Aorta (tissue), 5 donors: ENCODE measurements at regions not wholly inside any gene's neighbourhood (a gene's known extent, or its start where the extent isn't known, plus 50 kb on each side); places are given as distances from the start of the nearest gene placed in this dataset.
A peak's percentile ranks its signal among the peaks of the same experiment; 100 is the strongest.
"Not testable (repeated sequence)": the region's sequence is repeated elsewhere in the genome, so short reads cannot be mapped to it uniquely, and the experiment has no call there.

Experiments
- ATAC-seq: fragments of 200-7000 bp; cut with Tn5 transposase; one replicate; pipeline ENCODE4 v1.9.1; 2022; ENCODE audit warnings: moderate library complexity; ENCODE audit not compliant: low FRiP score
- DNase-seq, 2 donors: peaks; one replicate each; pipeline ENCODE4 v3.0.0-alpha.2; 2020
- H3K27ac ChIP-seq, 2 donors: one replicate each; pipeline ENCODE4 v1.5.1; 2013; ENCODE audit warnings: low read length in 2 of 2, mild to moderate bottlenecking in 2 of 2, moderate library complexity in 2 of 2, control low read depth in 1 of 2, inconsistent platforms in 1 of 2, low read depth in 1 of 2
- H3K27me3 ChIP-seq, 2 donors: one replicate each; pipeline ENCODE4 v1.6.1; 2013; ENCODE audit warnings: control low read depth in 1 of 2, low read length in 1 of 2, mild to moderate bottlenecking in 1 of 2, moderate library complexity in 1 of 2; ENCODE audit not compliant: insufficient read depth in 2 of 2, control insufficient read depth in 1 of 2
- H3K36me3 ChIP-seq, 2 donors: one replicate each; pipeline ENCODE4 v1.6.1; 2013; ENCODE audit warnings: control low read depth in 1 of 2, low read length in 1 of 2, mild to moderate bottlenecking in 1 of 2; ENCODE audit not compliant: insufficient read depth in 2 of 2, control insufficient read depth in 1 of 2
- H3K4me1 ChIP-seq, 2 donors: one replicate each; pipeline ENCODE4 v1.6.1; 2013; ENCODE audit warnings: low read length in 2 of 2, control low read depth in 1 of 2, mild to moderate bottlenecking in 1 of 2, moderate library complexity in 1 of 2; ENCODE audit not compliant: insufficient read depth in 2 of 2, control insufficient read depth in 1 of 2
- H3K4me3 ChIP-seq, 2 donors: one replicate each; pipeline ENCODE4 v1.5.1; 2013; ENCODE audit warnings: low read length in 2 of 2, control low read depth in 1 of 2, mild to moderate bottlenecking in 1 of 2
- H3K9me3 ChIP-seq: one replicate; pipeline ENCODE4 v1.6.1; 2013; ENCODE audit warnings: mild to moderate bottlenecking, low read length; ENCODE audit not compliant: control insufficient read depth
- WGBS, 2 donors: extraction: QIAGEN DNeasy Blood & Tissue Kit; methylation state at CpG; one replicate each; pipeline ENCODE4 v1.1.7; 2013; 5-methylcytosine and 5-hydroxymethylcytosine counted together
- intact Hi-C, 2 donors: fragments of 100-400 bp; cut with DNase I; formaldehyde crosslinking; loops; one replicate each; pipeline versions ENCODE4 v1.14.2 to v1.15.0; 2022
- donor health status: healthy with polysubstance abuse.
- donor health status: Bipolar disorder and iron deficiency.
- donor health status: DM: no; HTN: no; CAD: no.
- donor health status: DM: no; HTN: no; CAD: no.
- donor health status: DM: yes; HTN: yes; CAD: no.

- H3K4me3 ChIP-seq, H3K4me1 ChIP-seq, H3K27me3 ChIP-seq, H3K36me3 ChIP-seq, H3K9me3 ChIP-seq, intact Hi-C loops, H3K27ac ChIP-seq: not testable (repeated sequence)
- peak; percentile 26 for ATAC-seq
- WGBS, 2 donors: 75 to 79% methylated on average over 8 of the region's 9 CpGs
- DNase-seq: peak in 1 of 2 donors; percentile 64
Observed at GRCh38 chr21:13985137-13985864, 225.5 kb downstream of the LIPI start.

DNA sequence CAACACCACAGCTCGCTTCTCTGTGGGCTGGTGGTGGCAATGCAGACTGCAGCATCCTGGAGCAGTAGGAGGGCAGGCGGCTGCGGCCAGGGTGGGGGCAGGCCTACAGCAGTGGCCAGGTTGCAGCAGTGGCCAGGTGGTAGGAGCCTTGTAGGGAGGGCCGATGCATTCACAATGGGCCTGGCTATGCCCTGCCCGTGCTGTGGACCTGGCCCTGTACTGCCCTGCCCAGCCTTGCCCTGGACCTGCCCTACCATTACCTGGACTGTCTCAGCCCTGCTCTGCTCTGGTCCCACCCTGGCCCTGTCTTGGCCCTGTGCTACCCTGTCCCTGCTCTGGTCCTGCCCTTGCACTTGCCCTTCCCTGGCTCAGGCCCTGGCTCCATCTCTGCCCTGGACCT lies 226.0 kb downstream of the LIPI start:
- DNase-seq: peak in 1 of 2 donors; percentile 58

DNA sequence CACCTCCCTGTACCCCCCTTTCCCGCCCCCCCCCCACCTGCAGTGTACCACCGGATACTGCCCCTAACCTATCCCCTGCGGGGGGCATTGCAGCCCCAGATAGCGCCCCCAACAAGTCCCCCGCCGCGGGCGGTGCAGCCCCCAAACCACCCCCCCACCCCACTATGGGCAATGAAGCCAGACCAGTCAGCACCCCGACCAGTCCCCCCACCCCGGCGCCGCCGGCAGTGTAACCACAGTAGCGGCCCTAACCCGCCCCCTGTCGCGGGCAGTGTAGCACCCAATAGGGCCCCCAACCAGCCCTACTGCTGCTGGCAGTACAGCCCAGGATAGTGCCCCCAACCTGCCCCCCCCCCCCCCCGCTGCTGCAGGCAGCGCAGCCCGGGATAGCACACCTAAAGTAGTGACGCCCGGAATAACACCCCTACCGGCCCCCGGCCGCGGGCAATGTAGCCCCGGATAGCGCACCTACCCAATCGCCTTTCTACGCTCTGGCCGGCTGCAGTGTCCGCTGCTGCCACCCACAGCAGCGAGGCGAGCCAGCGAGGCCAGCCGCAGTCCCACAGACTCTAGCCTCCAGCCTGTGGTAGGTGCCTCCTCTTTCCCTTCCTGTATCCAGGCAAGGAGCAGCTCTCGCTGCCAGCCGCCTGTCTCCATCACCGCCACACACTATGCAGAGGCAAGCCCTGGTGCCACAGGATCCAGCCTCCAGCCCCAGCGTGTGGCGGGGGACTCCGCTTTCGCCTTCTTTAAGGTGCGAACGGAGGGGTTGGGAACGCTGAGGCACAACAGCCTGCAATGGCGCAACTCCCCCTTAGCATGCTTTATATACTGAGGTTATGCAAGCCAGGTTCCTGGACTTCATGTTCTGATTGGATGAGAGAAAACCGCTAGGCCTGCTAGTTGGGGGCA lies 229.3 kb downstream of the LIPI start:
- ATAC-seq, H3K9me3 ChIP-seq, H3K27me3 ChIP-seq, H3K27ac ChIP-seq, intact Hi-C loops, H3K4me3 ChIP-seq, H3K4me1 ChIP-seq, H3K36me3 ChIP-seq: not testable (repeated sequence)
- 76 to 94% methylated on average over 29 to 48 of the region's 48 CpGs for WGBS, 2 donors
- peak in 1 of 2 donors; percentile 55 for DNase-seq

More for the DNA sequence above, 226.0 kb downstream of the LIPI start:
- H3K36me3 ChIP-seq, H3K9me3 ChIP-seq, H3K27me3 ChIP-seq, H3K27ac ChIP-seq, H3K4me3 ChIP-seq, intact Hi-C loops, H3K4me1 ChIP-seq: not testable (repeated sequence)
- peak; percentile 31 for ATAC-seq
- 92% methylated on average over 3 to 5 of the region's 5 CpGs for WGBS, 2 donors

- 15 to 70% methylated on average over 33 to 39 of the region's 42 CpGs for WGBS, 2 donors
- H3K4me1 ChIP-seq, H3K4me3 ChIP-seq, intact Hi-C loops, H3K36me3 ChIP-seq, H3K27ac ChIP-seq, H3K9me3 ChIP-seq, H3K27me3 ChIP-seq: not testable (repeated sequence)
- DNase-seq (peak in 1 of 2 donors; percentile 85), ATAC-seq (peak; percentile 60)
Observed at GRCh38 chr21:13980115-13980662, 230.6 kb downstream of the LIPI start.

DNA sequence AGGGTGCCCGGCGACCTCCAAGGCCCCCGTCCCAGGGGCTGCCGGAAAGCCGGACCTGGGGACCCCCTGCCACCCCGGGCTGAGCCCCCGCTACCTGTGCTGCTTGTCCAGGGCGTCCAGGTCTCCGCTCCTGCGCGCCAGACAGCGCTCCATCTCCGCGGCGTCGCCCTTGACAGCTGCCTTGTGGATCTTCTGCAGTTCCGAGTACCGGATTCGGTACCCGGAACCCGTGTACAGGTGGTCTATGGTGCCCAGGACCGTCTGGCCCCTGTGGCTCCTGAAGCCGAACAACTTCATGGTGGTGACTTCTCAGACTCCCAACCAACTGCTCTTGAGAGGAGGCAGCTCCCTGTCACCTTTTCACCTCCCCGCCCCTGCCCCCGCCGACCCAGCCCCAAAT lies 231.1 kb downstream of the LIPI start:
- H3K27ac ChIP-seq, H3K4me1 ChIP-seq, intact Hi-C loops, ATAC-seq, H3K27me3 ChIP-seq, H3K36me3 ChIP-seq, H3K4me3 ChIP-seq, H3K9me3 ChIP-seq: not testable (repeated sequence)
- DNase-seq: peak in 1 of 2 donors; percentile 68
- WGBS, 2 donors: 18 to 84% methylated on average over 25 to 26 of the region's 26 CpGs

GRCh38 chr21:13974582-13974981 lies 236.2 kb downstream of the LIPI start:
- DNase-seq, H3K9me3 ChIP-seq, intact Hi-C loops, H3K27me3 ChIP-seq, H3K4me1 ChIP-seq, H3K36me3 ChIP-seq, H3K4me3 ChIP-seq, H3K27ac ChIP-seq, ATAC-seq: not testable (repeated sequence)

DNA sequence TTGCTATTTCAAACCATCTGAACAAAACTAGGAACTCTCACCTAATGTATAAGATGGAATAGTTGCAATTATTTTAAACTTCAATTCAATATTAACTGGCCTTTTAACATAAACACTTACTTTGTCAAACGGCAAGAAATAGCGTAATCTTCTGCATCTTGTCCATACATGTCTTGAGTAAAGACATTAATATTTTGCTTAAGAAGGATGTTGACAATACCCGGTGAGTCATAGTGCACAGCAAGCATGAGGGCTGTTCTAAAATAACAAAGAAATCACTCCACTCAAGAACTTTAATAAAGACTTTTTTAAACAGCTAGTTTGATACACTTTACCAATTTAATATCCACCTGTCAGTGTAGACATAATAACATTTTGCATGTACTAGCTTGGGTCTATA lies 240.9 kb downstream of the LIPI start:
- H3K4me1 ChIP-seq, H3K9me3 ChIP-seq, H3K27me3 ChIP-seq, DNase-seq, H3K4me3 ChIP-seq, intact Hi-C loops, ATAC-seq, H3K36me3 ChIP-seq, H3K27ac ChIP-seq: not testable (repeated sequence)
- 45 to 86% methylated on average over 3 of the region's 3 CpGs for WGBS, 2 donors

DNA sequence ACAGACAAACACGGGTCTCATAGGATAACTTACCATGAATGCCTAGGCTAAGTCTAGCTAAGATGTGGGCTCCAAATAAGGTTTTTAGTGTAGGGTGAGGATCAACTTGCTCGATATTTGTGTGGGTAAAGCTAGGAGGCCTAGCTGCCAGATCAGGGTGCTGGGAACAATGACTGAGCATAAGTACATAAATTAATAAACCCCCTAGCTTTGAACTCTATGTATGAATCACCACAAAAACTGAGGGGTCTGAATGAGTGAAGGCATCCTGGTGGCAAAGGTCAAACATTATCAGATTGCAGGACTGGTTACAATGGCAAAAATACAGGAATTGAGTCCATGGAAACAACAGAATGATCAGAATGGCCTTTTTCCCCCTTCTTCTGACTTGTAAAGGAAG lies 241.8 kb downstream of the LIPI start:
- intact Hi-C loops, H3K9me3 ChIP-seq: not testable (repeated sequence)

More for the DNA sequence above, 241.8 kb downstream of the LIPI start:
- ATAC-seq, H3K27ac ChIP-seq, DNase-seq, H3K27me3 ChIP-seq, H3K4me1 ChIP-seq, H3K4me3 ChIP-seq, H3K36me3 ChIP-seq: not testable (repeated sequence)
- WGBS, 2 donors: 67 to 86% methylated on average over 2 of the region's 2 CpGs
